ENCODE measurements at regions not wholly inside any gene's neighbourhood (a gene's known extent, or its start where the extent isn't known, plus 50 kb on each side); places are given as distances from the start of the nearest gene placed in this dataset.

- Mint-ChIP-seq H3K27ac (ENCODE audit: low read depth, unreplicated experiment) (no peak overlapping the region), H3K27me3 (ENCODE audit: insufficient read depth, unreplicated experiment) (no peaks in the 10 kb centered on the region), H3K9me3 (ENCODE audit: unreplicated experiment) (no peaks in the 10 kb centered on the region), H3K4me3 (ENCODE audit: unreplicated experiment) (no peak overlapping the region), H3K36me3 (ENCODE audit: insufficient read depth, unreplicated experiment) (peaks cover 4% of the 10 kb centered on the region), H3K4me1 (ENCODE audit: insufficient read depth, unreplicated experiment) (peaks cover 68% of the 10 kb centered on the region)
- DNase-seq (ENCODE audit: unreplicated experiment), result no peak
- CTCF ChIA-PET, result interaction anchor here (0.6 to 6.3 kb wide), 11 partner anchors 9 to 453 kb away, joined by 3 to 66 read pairs (median 13); no protein-coding TSS in a partner anchor
- no peak for TF ChIP-seq CTCF (IDR thresholded peaks at IDR 0.05; ENCODE audit: unreplicated experiment)
- BruUV-seq (replicated peaks), result no TSS peak
- intact Hi-C loops (cut with micrococcal nuclease), result loop anchor here (2.0 to 10.0 kb wide), 2 partner anchors 13 to 769 kb away; no protein-coding TSS in a partner anchor
- POLR2A ChIA-PET, result interaction anchor here (0.6 to 16.9 kb wide), 15 partner anchors 7 to 369 kb away, joined by 3 to 555 read pairs (median 5); partner anchors contain the start of gene NXT1
These were observed 58.0 kb upstream of the CD93 start for GRCh38 chr20:23143986-23144690.

GRCh38 chr20:23143098-23143497 is 57.0 kb upstream of the CD93 start:
- ChIA-PET POLR2A (interaction anchor here (0.6 to 16.9 kb wide), 25 partner anchors 10 to 1839 kb away, joined by 3 to 555 read pairs (median 4); partner anchors contain the start of genes NXT1 and THBD), CTCF (interaction anchor here (0.6 to 6.3 kb wide), 13 partner anchors 10 to 804 kb away, joined by 3 to 66 read pairs (median 10); no protein-coding TSS in a partner anchor)
- BruUV-seq (replicated peaks), result no TSS peak
- Mint-ChIP-seq H3K4me1 (ENCODE audit: insufficient read depth, unreplicated experiment) (peaks cover 65% of the 10 kb centered on the region), H3K9me3 (ENCODE audit: unreplicated experiment) (no peaks in the 10 kb centered on the region), H3K36me3 (ENCODE audit: insufficient read depth, unreplicated experiment) (peaks cover 4% of the 10 kb centered on the region), H3K27ac (ENCODE audit: low read depth, unreplicated experiment) (peak overlapping the region; percentile 82), H3K27me3 (ENCODE audit: insufficient read depth, unreplicated experiment) (no peaks in the 10 kb centered on the region), H3K4me3 (ENCODE audit: unreplicated experiment) (no peak overlapping the region)
- peak; percentile 89 for DNase-seq (ENCODE audit: unreplicated experiment)
- intact Hi-C loops (cut with micrococcal nuclease), result loop anchor here (2.0 to 10.0 kb wide), 2 partner anchors 14 to 768 kb away; no protein-coding TSS in a partner anchor
- no peak for TF ChIP-seq CTCF (IDR thresholded peaks at IDR 0.05; ENCODE audit: unreplicated experiment)

GRCh38 chr20:23142162-23143050 is 56.3 kb upstream of the CD93 start:
- Mint-ChIP-seq H3K27ac (ENCODE audit: low read depth, unreplicated experiment) (peak overlapping the region; percentile 82), H3K9me3 (ENCODE audit: unreplicated experiment) (no peaks in the 10 kb centered on the region), H3K27me3 (ENCODE audit: insufficient read depth, unreplicated experiment) (no peaks in the 10 kb centered on the region), H3K4me1 (ENCODE audit: insufficient read depth, unreplicated experiment) (peaks cover 62% of the 10 kb centered on the region), H3K36me3 (ENCODE audit: insufficient read depth, unreplicated experiment) (no peaks in the 10 kb centered on the region), H3K4me3 (ENCODE audit: unreplicated experiment) (no peak overlapping the region)
- no TSS peak for BruUV-seq (replicated peaks)
- no peak for DNase-seq (ENCODE audit: unreplicated experiment)
- ChIA-PET POLR2A (interaction anchor here (0.6 to 16.9 kb wide), 27 partner anchors 8 to 1838 kb away, joined by 3 to 555 read pairs (median 4); partner anchors contain the start of genes NXT1 and THBD), CTCF (interaction anchor here (0.5 to 6.3 kb wide), 17 partner anchors 10 to 803 kb away, joined by 3 to 66 read pairs (median 4); no protein-coding TSS in a partner anchor)
- TF ChIP-seq CTCF (IDR thresholded peaks at IDR 0.05; ENCODE audit: unreplicated experiment), result no peak
- intact Hi-C loops (cut with micrococcal nuclease), result loop anchor here (2.0 to 10.0 kb wide), 2 partner anchors 14 to 768 kb away; no protein-coding TSS in a partner anchor
